ENCODE measurements at regions not wholly inside any gene's neighbourhood (a gene's known extent, or its start where the extent isn't known, plus 50 kb on each side); places are given as distances from the start of the nearest gene placed in this dataset.

- no peak for DNase-seq
These were observed 622.3 kb upstream of the PLXNA2 start for GRCh38 chr1:208866386-208866955.

- no peak for DNase-seq
These were observed 624.4 kb upstream of the PLXNA2 start for GRCh38 chr1:208868554-208868953.

- DNase-seq: no peak
These were observed 630.7 kb upstream of the PLXNA2 start for GRCh38 chr1:208874915-208875314.

- DNase-seq: no peak
These were observed 634.8 kb upstream of the PLXNA2 start for GRCh38 chr1:208879022-208879421.

- no peak for DNase-seq
These were observed 636.4 kb upstream of the PLXNA2 start for GRCh38 chr1:208880433-208881100.

- DNase-seq: no peak
These were observed 640.9 kb upstream of the PLXNA2 start for GRCh38 chr1:208885060-208885459.

GRCh38 chr1:208885650-208886049, 641.5 kb upstream of the PLXNA2 start:
- no peak for DNase-seq

GRCh38 chr1:208888376-208888775, 644.2 kb upstream of the PLXNA2 start:
- no peak for DNase-seq

GRCh38 chr1:208892147-208892546, 648.0 kb upstream of the PLXNA2 start:
- DNase-seq: no peak

- no peak for DNase-seq
These were observed 649.1 kb upstream of the PLXNA2 start for GRCh38 chr1:208893251-208893650.

GRCh38 chr1:208895181-208895580, 651.0 kb upstream of the PLXNA2 start:
- no peak for DNase-seq

- DNase-seq: no peak
These were observed 651.6 kb upstream of the PLXNA2 start for GRCh38 chr1:208895820-208896219.

- DNase-seq: no peak
These were observed 652.6 kb upstream of the PLXNA2 start for GRCh38 chr1:208896768-208897167.

- no peak for DNase-seq
These were observed 655.3 kb upstream of the PLXNA2 start for GRCh38 chr1:208899438-208899837.

- no peak for DNase-seq
These were observed 659.2 kb upstream of the PLXNA2 start for GRCh38 chr1:208903251-208903905.

- DNase-seq: no peak
These were observed 663.6 kb upstream of the PLXNA2 start for GRCh38 chr1:208907790-208908189.

- no peak for DNase-seq
These were observed 665.1 kb upstream of the PLXNA2 start for GRCh38 chr1:208909011-208909984.

GRCh38 chr1:208910161-208910560, 666.0 kb upstream of the PLXNA2 start:
- no peak for DNase-seq

GRCh38 chr1:208917281-208917680, 666.2 kb upstream of the CAMK1G start:
- no peak for DNase-seq

GRCh38 chr1:208917723-208918122, 665.8 kb upstream of the CAMK1G start:
- no peak for DNase-seq

- DNase-seq: no peak
These were observed 665.4 kb upstream of the CAMK1G start for GRCh38 chr1:208918160-208918559.

GRCh38 chr1:208919371-208919770, 664.1 kb upstream of the CAMK1G start:
- DNase-seq: no peak

GRCh38 chr1:208921259-208921658, 662.3 kb upstream of the CAMK1G start:
- DNase-seq: no peak
